ENCODE measurements at regions not wholly inside any gene's neighbourhood (a gene's known extent, or its start where the extent isn't known, plus 50 kb on each side); places are given as distances from the start of the nearest gene placed in this dataset.
A peak's percentile ranks its signal among the peaks of the same experiment; 100 is the strongest.

GRCh38 chrX:36787752-36788151, 220.4 kb upstream of the FAM47C start:
- no peak overlapping the region for H3K4me3 ChIP-seq (ENCODE audit: low read length)
- TF ChIP-seq CTCF (IDR thresholded peaks at IDR 0.05; ENCODE audit: insufficient read depth, low read depth, low read length, missing control alignments): no peak
- DNase-seq (ENCODE audit: low read depth): peak; percentile 36

GRCh38 chrX:36803151-36803550, 205.0 kb upstream of the FAM47C start:
- no peak for DNase-seq (ENCODE audit: low read depth)
- no peak for TF ChIP-seq CTCF (IDR thresholded peaks at IDR 0.05; ENCODE audit: insufficient read depth, low read depth, low read length, missing control alignments)
- no peak overlapping the region for H3K4me3 ChIP-seq (ENCODE audit: low read length)

GRCh38 chrX:36804066-36804465, 204.1 kb upstream of the FAM47C start:
- H3K4me3 ChIP-seq (ENCODE audit: low read length): no peak overlapping the region
- no peak for DNase-seq (ENCODE audit: low read depth)
- no peak for TF ChIP-seq CTCF (IDR thresholded peaks at IDR 0.05; ENCODE audit: insufficient read depth, low read depth, low read length, missing control alignments)

GRCh38 chrX:36844857-36845256, 163.3 kb upstream of the FAM47C start:
- H3K4me3 ChIP-seq (ENCODE audit: low read length): no peak overlapping the region
- TF ChIP-seq CTCF (IDR thresholded peaks at IDR 0.05; ENCODE audit: insufficient read depth, low read depth, low read length, missing control alignments): no peak
- no peak for DNase-seq (ENCODE audit: low read depth)

GRCh38 chrX:36847496-36847895, 160.7 kb upstream of the FAM47C start:
- no peak for DNase-seq (ENCODE audit: low read depth)
- TF ChIP-seq CTCF (IDR thresholded peaks at IDR 0.05; ENCODE audit: insufficient read depth, low read depth, low read length, missing control alignments): no peak
- no peak overlapping the region for H3K4me3 ChIP-seq (ENCODE audit: low read length)

- DNase-seq (ENCODE audit: low read depth): no peak
- no peak for TF ChIP-seq CTCF (IDR thresholded peaks at IDR 0.05; ENCODE audit: insufficient read depth, low read depth, low read length, missing control alignments)
- no peak overlapping the region for H3K4me3 ChIP-seq (ENCODE audit: low read length)
These were observed 158.8 kb upstream of the FAM47C start for GRCh38 chrX:36849407-36849806.

GRCh38 chrX:36856849-36857248, 151.3 kb upstream of the FAM47C start:
- DNase-seq (ENCODE audit: low read depth): peak; percentile 4
- no peak for TF ChIP-seq CTCF (IDR thresholded peaks at IDR 0.05; ENCODE audit: insufficient read depth, low read depth, low read length, missing control alignments)
- no peak overlapping the region for H3K4me3 ChIP-seq (ENCODE audit: low read length)

Measured in epithelial cell of esophagus (primary cell).